Ovary (tissue), 3 donors: ENCODE measurements at regions not wholly inside any gene's neighbourhood (a gene's known extent, or its start where the extent isn't known, plus 50 kb on each side); places are given as distances from the start of the nearest gene placed in this dataset.

Source experiments
- CTCF ChIP-seq, 3 donors: fragments of 450-650 bp in 2 of 3; fragments of 200-600 bp in 1 of 3; IDR thresholded peaks; one replicate each; pipeline versions ENCODE4 v1.5.1 to v1.8.0; 2016 to 2022; ENCODE audit warnings: antibody characterized with exemption in 3 of 3, mild to moderate bottlenecking in 1 of 3
- EP300 ChIP-seq: sonication (generic); formaldehyde crosslinking; IDR thresholded peaks from one replicate; pipeline ENCODE4 v1.6.1; 2017; ENCODE audit warnings: antibody characterized with exemption
- POLR2A ChIP-seq: fragments of 450-650 bp; IDR thresholded peaks from one replicate; pipeline ENCODE4 v1.6.1; 2017; ENCODE audit warnings: antibody characterized with exemption, mild to moderate bottlenecking, moderate library complexity
- donor health status: DM: no; HTN: no; CAD: no.

GRCh38 chr11:116061322-116061721 lies 557.1 kb upstream of the CADM1 start:
- TF ChIP-seq EP300: no peak
- TF ChIP-seq CTCF (IDR thresholded peaks at IDR 0.05): no peak
- no peak for TF ChIP-seq POLR2A
